WTC11 (cell line): ENCODE measurements at regions not wholly inside any gene's neighbourhood (a gene's known extent, or its start where the extent isn't known, plus 50 kb on each side); places are given as distances from the start of the nearest gene placed in this dataset.

ENCODE experiments used
- ATAC-seq: fragments of 200-7000 bp; cut with Tn5 transposase; 2 replicates; pipeline ENCODE4 v1.10.0; 2021; ENCODE audit warnings: mild to moderate bottlenecking, moderate library complexity
- CTCF ChIA-PET: fragments of 300-600 bp; sonication (Branson Sonifier 250); formaldehyde crosslinking; loops from one replicate; lab custom pipeline; 2021; ENCODE audit warnings: antibody characterized with exemption; lab: Charles Lee
- POLR2A ChIA-PET: fragments of 350-600 bp; sonication (Branson Sonifier 250); formaldehyde crosslinking; loops from one replicate; lab custom pipeline; 2021; ENCODE audit warnings: antibody characterized with exemption; lab: Charles Lee
- DNase-seq: peaks from one replicate; pipeline ENCODE4 v3.0.0; 2021; ENCODE audit warnings: low spot score
- H3K27ac Mint-ChIP-seq: 2 replicates; pipeline ENCODE4 v1.8.0; 2021; ENCODE audit warnings: mixed read lengths
- H3K27me3 Mint-ChIP-seq: 2 replicates; pipeline ENCODE4 v1.8.0; 2021; ENCODE audit warnings: low read depth, mild to moderate bottlenecking, moderate library complexity, mixed read lengths
- H3K36me3 Mint-ChIP-seq: 2 replicates; pipeline ENCODE4 v1.8.0; 2021; ENCODE audit warnings: mixed read lengths
- H3K4me1 Mint-ChIP-seq: 2 replicates; pipeline ENCODE4 v1.8.0; 2022; ENCODE audit warnings: mixed read lengths
- H3K4me3 Mint-ChIP-seq: 2 replicates; pipeline ENCODE4 v1.8.0; 2021; ENCODE audit warnings: mild to moderate bottlenecking, moderate library complexity, mixed read lengths
- H3K9me3 Mint-ChIP-seq: 2 replicates; pipeline ENCODE4 v1.8.0; 2021; ENCODE audit warnings: mixed read lengths
- AR ChIP-seq: fragments of 250-450 bp; sonication (Bioruptor Pico); IDR thresholded peaks from 2 replicates; pipeline ENCODE4 v1.9.0; 2021; ENCODE audit warnings: mild to moderate bottlenecking
- ATF6 ChIP-seq: sonication (generic); formaldehyde crosslinking; IDR thresholded peaks from 2 replicates; pipeline ENCODE4 v1.8.1; 2023; ENCODE audit warnings: mild to moderate bottlenecking, missing genetic modification reagents
- ELF4 ChIP-seq: sonication (generic); formaldehyde crosslinking; IDR thresholded peaks from 2 replicates; pipeline ENCODE4 v1.8.1; 2022; ENCODE audit warnings: low read depth, mild to moderate bottlenecking, moderate library complexity, missing genetic modification reagents
- FOXK1 ChIP-seq: sonication (generic); formaldehyde crosslinking; IDR thresholded peaks from 2 replicates; pipeline ENCODE4 v1.8.0; 2022; ENCODE audit warnings: mild to moderate bottlenecking, moderate library complexity, missing genetic modification reagents
- FOXP1 ChIP-seq: sonication (generic); formaldehyde crosslinking; IDR thresholded peaks from 2 replicates; pipeline ENCODE4 v1.8.0; 2022; ENCODE audit warnings: missing genetic modification reagents, mild to moderate bottlenecking, moderate library complexity, borderline replicate concordance
- IRF2 ChIP-seq: sonication (generic); formaldehyde crosslinking; IDR thresholded peaks from 2 replicates; pipeline ENCODE4 v1.8.0; 2022; ENCODE audit warnings: low read depth, missing genetic modification reagents, borderline replicate concordance
- JUN ChIP-seq: sonication (generic); formaldehyde crosslinking; IDR thresholded peaks from 2 replicates; pipeline ENCODE4 v1.8.0; 2023; ENCODE audit warnings: mild to moderate bottlenecking, missing genetic modification reagents
- MYBL2 ChIP-seq: sonication (generic); formaldehyde crosslinking; IDR thresholded peaks from 2 replicates; pipeline ENCODE4 v1.8.1; 2023; ENCODE audit warnings: mild to moderate bottlenecking, moderate library complexity, missing genetic modification reagents
- SOX15 ChIP-seq: fragments of 250-450 bp; sonication (Bioruptor Pico); IDR thresholded peaks from 2 replicates; pipeline ENCODE4 v1.9.0; 2021; ENCODE audit warnings: mild to moderate bottlenecking
- TEAD1 ChIP-seq: sonication (generic); formaldehyde crosslinking; IDR thresholded peaks from 2 replicates; pipeline ENCODE4 v1.8.0; 2022; ENCODE audit warnings: mild to moderate bottlenecking, missing genetic modification reagents
- TP53 ChIP-seq: sonication (generic); formaldehyde crosslinking; IDR thresholded peaks from 2 replicates; pipeline ENCODE4 v1.8.1; 2023; ENCODE audit warnings: mild to moderate bottlenecking, missing genetic modification reagents
- ZBTB21 ChIP-seq: sonication (generic); formaldehyde crosslinking; IDR thresholded peaks from 2 replicates; pipeline ENCODE4 v1.8.1; 2023; ENCODE audit warnings: mild to moderate bottlenecking, missing genetic modification reagents, borderline replicate concordance
- ZBTB43 ChIP-seq: sonication (generic); formaldehyde crosslinking; IDR thresholded peaks from 2 replicates; pipeline ENCODE4 v1.8.1; 2023; ENCODE audit warnings: mild to moderate bottlenecking, missing genetic modification reagents
- ZMAT4 ChIP-seq: fragments of 250-450 bp; sonication (Bioruptor Pico); IDR thresholded peaks from 2 replicates; pipeline ENCODE4 v1.9.0; 2021; ENCODE audit warnings: mild to moderate bottlenecking
- ZNF138 ChIP-seq: sonication (generic); formaldehyde crosslinking; conservative IDR thresholded peaks from 2 replicates; pipeline ENCODE4 v1.8.1; 2022; ENCODE audit warnings: mild to moderate bottlenecking, moderate library complexity, missing genetic modification reagents
- ZNF232 ChIP-seq: sonication (generic); formaldehyde crosslinking; IDR thresholded peaks from 2 replicates; pipeline ENCODE4 v1.8.0; 2022; ENCODE audit warnings: mild to moderate bottlenecking, missing genetic modification reagents
- ZNF671 ChIP-seq: fragments of 250-450 bp; sonication (Bioruptor Pico); IDR thresholded peaks from 2 replicates; pipeline ENCODE4 v1.8.0; 2021; ENCODE audit warnings: mild to moderate bottlenecking
- ZSCAN18 ChIP-seq: fragments of 250-450 bp; sonication (Bioruptor Pico); IDR thresholded peaks from 2 replicates; pipeline ENCODE4 v2.1.2; 2022; ENCODE audit warnings: mild to moderate bottlenecking, moderate library complexity

GRCh38 chr7:388961-389701, 99.2 kb downstream of the FOXL3 start:
- peaks cover 11% of the 10 kb centered on the region for H3K27me3 Mint-ChIP-seq
- ChIA-PET CTCF (no interaction called here), POLR2A (no interaction called here)
- ATAC-seq (no peak), DNase-seq (peak; percentile 4)
- peaks cover 13% of the 10 kb centered on the region for H3K36me3 Mint-ChIP-seq
- no peak overlapping the region for H3K27ac Mint-ChIP-seq
- H3K9me3 Mint-ChIP-seq = peaks cover 24% of the 10 kb centered on the region
- no peak overlapping the region for H3K4me3 Mint-ChIP-seq
- H3K4me1 Mint-ChIP-seq = no peaks in the 10 kb centered on the region
- TF ChIP-seq ZBTB43 = no peak
- TF ChIP-seq MYBL2 (CRISPR knock-in tag) = no peak

- DNase-seq (peak; percentile 8), ATAC-seq (no peak)
- H3K9me3 Mint-ChIP-seq = peaks cover 23% of the 10 kb centered on the region
- H3K27ac Mint-ChIP-seq = no peak overlapping the region
- POLR2A ChIA-PET = no interaction called here
- peaks cover 11% of the 10 kb centered on the region for H3K27me3 Mint-ChIP-seq
- no peaks in the 10 kb centered on the region for H3K4me1 Mint-ChIP-seq
- CTCF ChIA-PET = no interaction called here
- no peak overlapping the region for H3K4me3 Mint-ChIP-seq
- TF ChIP-seq AR (CRISPR knock-in tag) (no peak), FOXP1 (no peak), FOXK1 (CRISPR knock-in tag) (no peak), SOX15 (CRISPR knock-in tag) (no peak), TP53 (CRISPR knock-in tag) (no peak), ZNF671 (no peak), ZSCAN18 (CRISPR knock-in tag) (no peak), ZNF138 (no peak)
- TF ChIP-seq, all 79 proteins: peak for 0
- H3K36me3 Mint-ChIP-seq = peaks cover 8% of the 10 kb centered on the region
These were observed 100.1 kb downstream of the FOXL3 start for GRCh38 chr7:389911-390601.

GRCh38 chr7:390761-391410, 100.9 kb downstream of the FOXL3 start:
- Mint-ChIP-seq H3K36me3 (peaks cover 15% of the 10 kb centered on the region), H3K4me1 (no peaks in the 10 kb centered on the region), H3K9me3 (peaks cover 32% of the 10 kb centered on the region), H3K4me3 (no peak overlapping the region), H3K27ac (no peak overlapping the region), H3K27me3 (peaks cover 13% of the 10 kb centered on the region)
- ATAC-seq (no peak), DNase-seq (no peak)
- ChIA-PET POLR2A (no interaction called here), CTCF (no interaction called here)
- TF ChIP-seq ELF4 = no peak
- no peak for TF ChIP-seq ZBTB21 (CRISPR knock-in tag)
- no peak for TF ChIP-seq ZNF232 (CRISPR knock-in tag)
- TF ChIP-seq ATF6 (CRISPR knock-in tag) = no peak
- no peak for TF ChIP-seq IRF2 (CRISPR knock-in tag)
- TF ChIP-seq TEAD1 (CRISPR knock-in tag) = no peak
- TF ChIP-seq JUN = no peak
- no peak for TF ChIP-seq ZMAT4 (CRISPR knock-in tag)
